Fibroblast of peridontal ligament (primary cell): ENCODE measurements at regions not wholly inside any gene's neighbourhood (a gene's known extent, or its start where the extent isn't known, plus 50 kb on each side); places are given as distances from the start of the nearest gene placed in this dataset.
"Not testable (repeated sequence)": the region's sequence is repeated elsewhere in the genome, so short reads cannot be mapped to it uniquely, and the experiment has no call there.

Experiments used
- DNase-seq: peaks from one replicate; pipeline ENCODE4 v3.0.0-alpha.2; 2010; ENCODE audit errors: extremely low read depth

DNA sequence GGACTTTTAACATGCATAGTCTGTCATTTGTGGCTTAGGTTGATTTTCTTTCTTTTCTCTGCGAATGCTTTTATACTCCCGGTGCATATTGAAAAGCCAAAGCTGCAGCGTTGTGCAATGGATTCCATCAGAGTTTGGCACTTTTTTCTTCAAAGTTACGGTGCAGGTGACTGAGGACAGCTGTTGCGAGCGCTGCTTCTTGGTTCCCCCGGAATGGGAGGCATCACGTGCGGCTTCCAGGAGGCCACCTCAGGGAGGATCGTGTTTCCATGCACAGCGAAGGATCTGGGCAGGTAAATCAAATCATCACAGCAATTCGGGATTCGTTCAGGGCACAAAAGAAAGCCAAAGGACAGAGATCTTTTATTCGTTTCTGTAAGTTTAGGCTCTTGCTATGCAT lies 109.6 kb upstream of the ALKAL2 start:
- DNase-seq = no peak

GRCh38 chr2:396903-397302 lies 109.0 kb upstream of the ALKAL2 start:
- DNase-seq = no peak

GRCh38 chr2:395886-396285 lies 108.0 kb upstream of the ALKAL2 start:
- no peak for DNase-seq

GRCh38 chr2:393711-394696 lies 106.1 kb upstream of the ALKAL2 start:
- no peak for DNase-seq

- no peak for DNase-seq
Measured at GRCh38 chr2:392926-393280, 105.0 kb upstream of the ALKAL2 start.

DNA sequence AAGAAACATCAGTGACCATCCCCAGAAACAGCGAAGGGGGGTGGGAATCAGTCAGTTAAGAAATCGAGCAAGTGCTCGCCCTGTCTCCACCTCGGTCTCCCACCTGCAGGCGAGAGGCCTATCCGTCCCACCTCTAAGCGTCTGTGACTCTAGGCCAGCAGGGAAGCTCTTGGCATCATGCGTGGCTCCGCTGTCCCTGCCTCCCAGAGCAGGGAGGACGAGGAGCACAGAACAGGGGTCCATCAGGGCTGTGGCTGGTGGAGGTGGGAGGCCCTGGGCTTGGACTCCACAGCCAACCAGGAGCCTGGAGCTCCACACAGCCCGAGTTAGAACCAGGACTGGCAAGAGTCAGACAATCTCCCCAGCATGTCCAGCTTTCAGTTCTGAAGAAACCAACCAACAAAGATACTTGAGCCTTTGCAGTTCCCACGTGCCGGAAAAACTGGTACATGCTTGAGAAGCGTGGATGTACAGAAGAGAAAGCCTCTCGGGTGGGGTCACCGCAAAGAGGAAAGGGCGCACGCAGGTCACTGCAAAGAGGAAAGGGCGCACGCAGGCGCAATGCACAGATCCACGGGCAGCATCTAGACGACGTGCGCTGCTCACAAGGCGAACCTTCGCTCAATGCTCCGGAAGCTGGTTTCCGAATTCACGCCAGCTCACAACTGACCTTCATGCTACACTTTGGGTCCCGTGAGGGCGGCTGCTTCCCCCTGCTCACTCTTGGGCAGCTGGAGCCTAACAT lies 104.5 kb upstream of the ALKAL2 start:
- no peak for DNase-seq

- DNase-seq = no peak
Measured at GRCh38 chr2:391696-392095, 103.8 kb upstream of the ALKAL2 start.

- DNase-seq = no peak
Measured at GRCh38 chr2:390959-391358, 103.1 kb upstream of the ALKAL2 start.

DNA sequence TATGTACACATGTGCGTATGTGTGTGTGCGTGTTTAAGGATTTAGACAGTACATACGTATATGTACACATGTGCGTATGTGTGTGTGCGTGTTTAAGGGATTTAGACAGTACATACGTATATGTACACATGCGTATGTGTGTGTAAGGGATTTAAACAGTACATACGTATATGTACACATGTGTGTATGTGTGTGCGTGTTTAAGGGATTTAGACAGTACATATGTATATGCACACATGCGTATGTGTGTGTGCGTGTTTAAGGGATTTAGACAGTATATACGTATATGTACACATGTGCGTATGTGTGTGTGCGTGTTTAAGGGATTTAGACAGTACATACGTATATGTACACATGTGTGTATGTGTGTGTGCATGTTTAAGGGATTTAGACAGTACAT lies 102.1 kb upstream of the ALKAL2 start:
- not testable (repeated sequence) for DNase-seq

DNA sequence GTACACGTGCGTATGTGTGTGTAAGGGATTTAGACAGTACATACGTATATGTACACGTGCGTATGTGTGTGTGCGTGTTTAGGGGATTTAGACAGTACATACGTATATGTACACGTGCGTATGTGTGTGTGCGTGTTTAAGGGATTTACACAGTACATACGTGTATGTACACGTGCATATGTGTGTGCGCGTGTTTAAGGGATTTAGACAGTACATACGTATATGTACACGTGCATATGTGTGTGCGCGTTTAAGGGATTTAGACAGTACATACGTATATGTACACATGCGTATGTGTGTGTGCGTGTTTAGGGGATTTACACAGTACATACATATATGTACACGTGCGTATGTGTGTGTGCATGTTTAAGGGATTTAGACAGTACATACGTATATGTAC lies 100.9 kb upstream of the ALKAL2 start:
- DNase-seq = not testable (repeated sequence)

GRCh38 chr2:387980-388421 lies 100.1 kb upstream of the ALKAL2 start:
- no peak for DNase-seq

- no peak for DNase-seq
Measured at GRCh38 chr2:386406-387103, 98.7 kb upstream of the ALKAL2 start.

DNA sequence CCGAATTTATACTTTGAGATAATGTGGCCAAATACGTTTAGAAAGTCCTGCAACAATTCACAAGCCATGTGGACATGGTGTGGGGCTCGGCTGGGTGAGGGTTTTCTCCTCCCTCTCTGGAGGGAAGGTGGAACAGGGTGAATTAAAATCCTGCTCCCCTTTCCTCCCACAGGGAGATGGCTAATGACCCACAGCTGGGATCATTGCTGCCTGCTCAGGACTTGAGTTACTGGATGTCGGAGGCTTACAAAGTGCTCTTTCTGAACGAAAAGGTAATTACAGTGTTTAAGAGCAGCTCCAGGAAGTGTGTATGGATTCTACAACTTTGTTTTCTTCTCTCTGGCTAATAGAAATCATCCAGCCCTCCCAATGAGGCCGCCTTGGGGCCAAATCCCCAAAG lies 97.9 kb upstream of the ALKAL2 start:
- DNase-seq = no peak

DNA sequence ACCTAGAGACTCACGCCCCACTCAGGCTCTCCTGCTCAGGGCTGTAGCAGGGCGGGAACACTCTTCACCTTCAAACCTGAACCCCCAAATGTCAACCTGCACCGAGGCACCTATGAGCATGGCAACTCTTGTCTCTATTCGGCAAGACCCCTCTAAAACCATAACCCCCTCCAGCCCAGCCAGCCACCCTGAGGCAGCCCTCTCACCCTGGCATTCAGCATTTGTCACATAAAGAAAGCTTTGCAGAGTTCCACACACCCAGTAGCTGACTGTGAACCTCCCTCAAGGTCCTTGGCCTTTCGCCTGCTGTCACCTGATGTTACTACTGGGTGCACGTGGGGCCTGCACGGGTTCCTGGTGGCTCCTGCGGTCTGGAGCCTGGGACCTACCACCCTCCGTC lies 97.2 kb upstream of the ALKAL2 start:
- no peak for DNase-seq

- DNase-seq = no peak
Measured at GRCh38 chr2:383888-384287, 96.0 kb upstream of the ALKAL2 start.

DNA sequence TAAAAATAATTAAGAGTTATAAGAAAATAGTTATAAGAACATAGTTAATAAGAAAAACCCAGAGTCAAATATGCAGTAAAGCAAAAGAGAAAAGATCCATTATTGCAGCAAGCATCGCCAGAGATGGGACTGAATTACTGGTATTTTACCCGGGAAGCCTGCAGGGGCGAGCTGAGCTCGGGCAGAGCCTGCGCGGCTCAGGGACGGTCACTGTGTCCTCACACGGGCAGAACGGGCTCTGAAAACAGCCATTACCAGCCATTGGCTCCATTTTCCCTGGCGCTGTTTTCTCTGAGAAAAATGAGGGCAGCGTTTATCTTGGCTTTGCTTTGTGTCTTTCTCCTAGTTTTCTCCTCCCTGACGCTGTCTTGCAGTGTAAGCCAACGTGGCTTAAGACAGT lies 95.3 kb upstream of the ALKAL2 start:
- DNase-seq = no peak

GRCh38 chr2:382728-383022 lies 94.8 kb upstream of the ALKAL2 start:
- no peak for DNase-seq

DNA sequence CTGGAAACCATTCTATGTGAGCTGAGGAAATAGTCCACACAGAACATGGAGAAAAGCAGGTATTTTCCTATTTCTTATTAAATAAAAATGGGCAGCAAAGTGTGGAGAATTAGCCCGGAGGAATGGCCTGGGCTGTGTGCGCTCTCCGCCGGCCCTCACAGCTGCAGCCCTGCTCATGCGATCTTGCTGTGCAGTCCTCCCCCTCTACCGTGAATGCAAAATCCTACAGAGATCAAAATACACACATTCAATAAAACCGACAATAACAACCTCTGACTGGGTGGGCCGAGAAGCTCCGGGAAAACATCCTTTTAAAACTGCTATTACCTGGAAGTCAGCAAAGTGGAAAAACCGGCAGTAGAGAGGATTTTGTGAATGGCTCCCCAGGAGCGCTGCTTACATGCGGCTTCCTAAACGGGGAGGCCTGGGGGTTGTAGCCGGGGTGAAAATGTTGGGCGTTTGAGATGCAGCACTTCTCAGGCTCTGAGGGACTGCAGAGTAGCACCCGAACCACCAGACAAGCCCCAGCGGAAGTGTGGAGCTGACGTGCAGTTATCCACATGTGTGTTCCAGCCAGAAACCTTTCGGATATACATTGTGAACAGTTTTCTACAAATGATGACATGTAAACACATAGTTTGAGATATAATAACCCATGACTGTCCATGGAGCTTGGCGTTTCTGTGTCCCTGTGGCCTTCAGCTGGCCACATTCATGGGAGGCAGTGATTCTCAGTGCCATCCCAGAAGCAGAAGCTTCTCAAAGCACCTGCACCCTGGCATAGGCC lies 94.2 kb upstream of the ALKAL2 start:
- DNase-seq = no peak

- DNase-seq = no peak
Measured at GRCh38 chr2:381181-381580, 93.3 kb upstream of the ALKAL2 start.

GRCh38 chr2:380772-381171 lies 92.9 kb upstream of the ALKAL2 start:
- DNase-seq = no peak

GRCh38 chr2:380221-380620 lies 92.3 kb upstream of the ALKAL2 start:
- DNase-seq = no peak

- DNase-seq = no peak
Measured at GRCh38 chr2:379778-380177, 91.9 kb upstream of the ALKAL2 start.
